GM21381 (cell line): ENCODE measurements at regions not wholly inside any gene's neighbourhood (a gene's known extent, or its start where the extent isn't known, plus 50 kb on each side); places are given as distances from the start of the nearest gene placed in this dataset.
"Not testable (repeated sequence)": the region's sequence is repeated elsewhere in the genome, so short reads cannot be mapped to it uniquely, and the experiment has no call there.

Source experiments
- ATAC-seq: cut with Tn5 transposase; IDR thresholded peaks from one replicate; pipeline ENCODE4 v1.9.1; 2021; ENCODE audit warnings: mild to moderate bottlenecking, moderate library complexity; ENCODE audit not compliant: unreplicated experiment

DNA sequence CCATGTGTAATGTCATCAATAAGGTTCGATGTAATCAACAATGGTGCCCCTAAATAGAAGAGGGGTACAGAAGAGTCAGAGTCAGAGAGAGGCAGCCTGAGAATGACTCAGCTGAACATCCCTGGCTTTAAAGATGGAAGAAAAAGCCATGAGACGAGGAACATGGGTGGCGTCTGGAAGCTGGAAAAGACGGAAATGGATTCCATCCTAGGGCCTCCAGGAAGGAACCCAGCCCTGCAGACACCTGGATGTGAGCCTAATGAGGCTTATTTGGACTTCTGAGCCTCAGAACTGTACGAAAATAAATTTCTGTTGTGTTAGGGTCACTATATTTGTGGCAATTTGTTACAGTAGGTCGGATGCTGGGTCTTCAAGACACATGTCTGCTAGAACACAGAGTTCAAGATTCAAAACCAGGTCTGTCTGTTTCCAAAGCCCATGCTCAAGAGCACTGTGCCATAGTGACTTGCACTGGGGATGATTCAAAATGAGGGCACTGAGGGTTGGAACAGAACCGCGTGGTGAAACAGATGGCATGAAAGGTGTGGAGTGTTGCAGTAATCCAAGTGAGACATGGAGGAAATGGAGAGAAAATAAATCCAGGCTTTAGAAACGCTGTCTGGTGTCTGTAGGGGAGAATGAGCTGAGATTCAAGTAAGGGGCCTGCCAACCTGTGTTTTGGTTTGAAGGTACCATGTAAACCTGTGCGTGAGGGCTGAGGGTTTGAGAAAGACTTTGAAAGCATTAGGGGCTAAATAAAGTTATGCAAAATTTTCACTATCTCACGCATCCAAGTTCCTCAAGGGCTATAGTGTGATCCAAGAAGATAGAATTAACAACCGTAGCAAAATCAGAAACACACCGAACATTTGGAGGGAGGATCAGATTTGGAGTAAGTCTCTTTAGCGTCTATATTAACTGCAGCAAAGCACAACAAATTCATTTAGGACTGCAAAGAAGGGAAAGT lies 849.1 kb upstream of the AUTS2 start:
- ATAC-seq: no peak

DNA sequence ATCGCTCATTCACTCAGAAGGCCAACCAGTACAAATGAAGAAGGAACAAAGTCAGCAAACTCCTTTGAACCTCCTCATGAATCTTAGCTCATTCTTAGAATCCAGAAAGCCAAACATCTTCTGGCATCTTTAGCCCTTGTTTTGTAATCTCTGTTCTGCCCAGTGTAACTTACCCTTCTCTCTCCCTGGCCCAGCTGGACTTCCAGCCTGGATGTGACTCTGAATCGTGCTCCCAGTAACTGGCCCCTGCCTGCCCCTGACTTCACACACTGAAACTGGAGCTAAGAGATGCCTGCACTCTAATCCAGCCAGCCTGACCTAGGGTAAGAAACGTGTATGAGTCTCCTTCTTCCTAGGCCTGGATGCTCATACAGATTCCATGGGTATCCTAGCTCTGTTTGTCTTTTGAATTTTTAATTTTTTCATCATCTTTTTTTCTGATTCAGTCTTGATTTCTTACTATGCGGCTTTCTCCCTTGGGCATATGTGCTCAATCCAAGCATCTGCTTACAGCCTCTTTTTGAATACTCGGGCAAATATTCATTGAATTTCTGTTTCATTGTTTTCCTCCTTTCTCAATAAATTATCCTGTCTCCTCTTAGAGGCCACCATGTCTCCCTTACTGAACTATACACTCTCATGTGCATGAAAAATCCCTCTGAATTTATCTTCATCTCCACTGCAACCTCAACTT lies 845.6 kb upstream of the AUTS2 start:
- ATAC-seq: no peak

DNA sequence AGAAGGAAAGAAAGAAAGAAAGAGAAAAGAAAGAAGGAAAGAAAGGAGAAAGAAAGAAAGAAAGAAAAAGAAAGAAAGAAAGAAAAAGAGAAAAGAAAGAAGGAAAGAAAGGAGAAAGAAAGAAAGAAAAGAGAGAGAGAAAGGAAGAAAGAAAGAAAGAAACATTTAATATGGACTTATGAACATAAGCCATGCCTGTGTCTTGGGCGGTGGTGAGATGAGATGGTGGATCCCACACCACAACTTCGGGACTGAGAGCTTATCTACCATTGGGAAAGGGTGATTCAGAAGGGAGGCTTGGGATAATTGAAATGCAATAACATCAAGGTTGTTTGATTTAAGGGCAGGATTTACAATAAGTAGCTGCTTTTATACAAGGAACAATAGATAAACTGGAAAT lies 843.9 kb upstream of the AUTS2 start:
- ATAC-seq: no peak

DNA sequence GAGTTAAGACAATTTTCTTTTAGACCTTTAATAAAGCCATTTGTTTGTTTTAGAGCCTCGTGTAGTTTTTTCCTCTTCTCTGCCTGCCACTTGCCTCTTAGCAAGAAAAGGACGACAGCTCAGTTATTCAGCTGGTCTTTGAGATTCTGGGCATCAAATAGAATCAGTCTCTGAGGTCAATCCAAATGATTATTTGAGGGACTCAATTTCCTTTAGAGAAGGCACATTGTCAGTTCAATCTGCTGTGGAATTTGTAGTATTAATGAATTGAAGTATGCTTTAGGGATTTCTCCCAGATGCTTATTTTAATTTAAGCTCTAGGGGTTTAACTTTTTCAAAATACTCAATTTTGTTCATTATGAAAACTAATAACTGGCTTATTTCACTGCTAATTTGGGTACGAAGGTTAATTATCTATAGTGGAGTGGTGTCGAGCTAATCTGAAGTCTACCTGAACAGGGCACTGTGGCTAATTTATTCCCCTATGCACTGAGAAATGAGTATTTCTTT lies 841.2 kb upstream of the AUTS2 start:
- ATAC-seq: no peak

DNA sequence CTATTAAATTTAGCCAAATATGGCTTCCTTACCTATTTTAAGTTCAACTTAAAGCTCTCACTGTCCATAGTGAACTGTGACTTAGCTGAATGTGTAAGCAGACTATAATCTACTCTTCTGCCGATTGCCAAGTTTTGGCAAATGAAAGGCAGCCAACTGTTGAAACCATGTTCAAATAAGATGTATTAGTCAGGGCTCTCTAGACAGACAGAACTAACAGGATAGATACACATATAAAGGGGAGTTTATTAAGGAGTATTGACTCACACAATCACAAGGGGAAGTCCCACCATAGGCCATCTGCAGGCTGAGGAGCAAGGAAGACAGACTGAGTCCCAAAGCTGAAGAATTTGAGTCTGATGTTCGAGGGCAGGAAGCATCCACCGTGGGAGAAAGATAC lies 837.7 kb upstream of the AUTS2 start:
- no peak for ATAC-seq

DNA sequence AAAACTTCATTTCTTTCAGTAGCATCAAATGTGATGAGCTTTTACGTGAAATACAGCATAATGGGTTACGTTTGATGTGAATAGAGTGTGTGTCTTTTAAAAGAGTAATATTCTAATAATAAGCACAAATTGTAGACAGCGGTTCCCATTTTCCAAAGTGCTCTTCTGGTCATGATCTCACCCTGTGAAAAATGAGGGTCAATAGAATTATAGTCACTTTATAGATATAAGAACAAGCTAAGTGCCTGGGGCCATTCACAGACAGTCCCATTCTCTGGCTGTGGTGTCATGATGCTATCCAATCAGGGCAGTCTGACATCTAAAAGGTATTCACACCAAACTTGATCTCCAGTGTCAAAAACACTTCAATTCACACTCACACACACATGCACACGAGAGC lies 830.8 kb upstream of the AUTS2 start:
- ATAC-seq: no peak

DNA sequence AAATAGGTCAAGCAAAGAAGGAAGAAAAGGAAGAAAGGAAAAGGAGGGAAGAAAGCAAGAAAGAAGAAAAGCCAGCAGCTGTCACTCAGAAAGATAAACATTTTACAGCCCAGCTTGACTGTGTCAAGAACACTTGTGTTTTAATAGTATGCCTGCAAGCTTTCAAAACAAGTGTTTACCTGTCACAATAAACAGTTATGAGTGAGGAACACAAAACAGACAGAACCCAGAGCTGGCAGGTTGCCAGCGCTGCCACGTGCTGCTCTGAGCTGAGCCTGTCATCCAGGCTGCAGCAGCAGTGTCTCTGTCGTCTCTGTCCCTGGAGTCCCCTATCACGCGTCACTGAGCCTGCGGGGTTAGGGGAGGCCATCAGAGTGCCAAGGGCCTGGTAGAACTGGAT lies 827.6 kb upstream of the AUTS2 start:
- ATAC-seq: no peak

DNA sequence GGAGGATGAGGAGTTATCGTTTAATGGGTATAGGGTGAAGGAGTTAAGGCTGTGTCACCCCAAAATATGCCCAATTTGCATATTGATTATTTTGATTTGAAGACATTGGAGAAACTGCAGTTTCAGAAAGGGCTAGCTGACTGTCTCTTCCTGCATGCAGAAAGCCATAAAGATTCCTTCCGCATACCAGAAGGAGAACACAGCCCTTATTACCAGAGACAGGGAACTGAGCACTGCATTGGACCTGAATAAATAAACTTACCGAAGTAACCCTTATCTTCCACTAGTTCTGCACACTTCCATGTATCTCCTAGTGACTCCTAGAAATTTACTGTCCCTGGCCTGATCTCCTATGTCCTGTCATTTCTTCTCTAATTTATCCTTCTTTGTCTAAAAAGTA lies 821.9 kb upstream of the AUTS2 start:
- no peak for ATAC-seq

DNA sequence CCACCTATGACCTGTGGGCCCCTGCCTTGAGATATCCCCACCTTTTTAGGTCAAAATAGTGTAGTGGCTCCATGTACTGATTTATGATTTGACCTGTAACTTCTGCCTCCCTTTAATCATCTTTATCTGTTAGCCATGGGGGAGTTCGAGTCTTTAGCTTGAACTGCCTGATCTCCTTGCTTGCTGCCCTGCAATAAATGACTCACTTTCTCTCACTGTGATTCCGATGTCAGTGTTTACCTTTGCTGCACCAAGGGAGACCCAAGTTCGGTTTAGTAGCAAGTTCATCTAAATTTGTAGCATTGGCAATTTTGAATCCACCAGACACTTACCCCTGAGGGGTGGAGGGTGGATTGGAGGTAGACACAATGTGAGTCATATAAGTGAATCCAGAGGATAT lies 814.6 kb upstream of the AUTS2 start:
- no peak for ATAC-seq

DNA sequence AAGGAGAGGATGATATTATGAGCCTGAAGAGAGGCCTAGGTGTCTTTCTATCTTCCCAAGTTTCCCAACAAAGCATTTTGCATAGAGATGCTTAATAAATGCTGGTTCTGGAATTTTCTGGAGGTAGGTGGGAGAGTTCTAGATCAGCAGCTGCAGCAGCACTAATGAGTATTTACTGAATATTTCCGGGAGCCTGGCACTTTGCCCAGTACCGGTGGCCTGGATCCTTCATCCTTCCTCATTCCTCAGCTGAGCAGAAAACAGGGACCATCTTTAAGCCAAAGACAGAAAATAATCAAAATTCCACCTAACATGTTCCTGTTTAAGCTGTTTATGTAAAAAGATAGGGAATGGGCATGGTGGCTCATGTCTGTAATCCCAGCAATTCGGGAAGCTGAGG lies 813.2 kb upstream of the AUTS2 start:
- ATAC-seq: no peak

DNA sequence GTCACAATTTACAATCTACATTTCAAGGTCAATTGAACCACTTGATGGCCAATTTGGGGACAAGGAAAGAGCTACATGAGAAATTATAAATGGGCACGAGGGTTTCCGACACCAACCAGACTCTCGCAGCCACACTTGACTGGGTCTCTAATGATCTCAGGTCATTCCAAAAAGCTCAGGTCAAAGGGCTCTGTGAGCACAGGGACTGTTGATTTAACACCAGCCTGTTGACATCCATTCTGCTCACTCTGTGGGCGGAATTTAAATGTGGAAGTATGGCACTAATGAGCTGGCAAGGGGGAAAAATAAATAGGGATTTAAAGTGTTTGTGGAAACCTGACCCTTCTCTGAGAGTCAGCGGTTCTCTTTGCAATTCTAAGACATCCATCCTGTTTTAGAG lies 810.7 kb upstream of the AUTS2 start:
- no peak for ATAC-seq

DNA sequence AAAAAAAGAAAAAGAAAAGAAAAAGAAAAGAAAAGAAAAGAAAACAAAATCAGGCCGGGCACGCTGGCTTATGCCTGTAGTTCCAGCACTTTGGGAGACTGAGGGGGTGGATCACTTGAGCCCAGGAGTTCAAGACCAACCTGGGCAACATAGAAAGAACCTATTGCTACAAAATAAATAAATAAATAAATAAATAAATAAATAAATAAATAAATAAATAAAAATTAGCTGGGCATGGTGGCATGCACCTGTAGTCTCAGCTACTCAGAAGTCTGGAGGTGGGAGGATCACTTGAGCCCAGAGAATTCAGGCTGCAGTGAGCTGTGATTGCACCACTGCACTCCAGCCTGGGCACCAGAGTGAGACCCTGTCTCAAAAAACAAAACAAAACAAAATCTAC lies 809.7 kb upstream of the AUTS2 start:
- not testable (repeated sequence) for ATAC-seq

DNA sequence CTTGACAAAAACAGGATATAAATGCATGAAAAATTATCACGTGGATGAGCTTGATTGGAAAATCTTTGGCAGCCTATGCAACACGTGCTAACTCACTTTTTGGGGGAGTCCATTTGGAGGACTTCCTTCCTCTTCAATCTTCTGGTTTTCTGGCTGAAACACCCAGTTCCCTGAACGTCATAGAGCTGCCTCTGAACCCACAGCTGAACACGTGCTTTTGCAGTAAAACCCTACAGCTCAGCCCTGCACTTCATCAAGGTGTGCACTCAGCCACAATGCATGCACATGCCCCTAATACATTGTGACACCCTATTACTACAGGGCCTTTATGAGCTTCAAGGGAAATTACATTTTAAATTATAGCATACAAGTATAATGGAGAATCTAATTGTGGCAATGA lies 808.7 kb upstream of the AUTS2 start:
- ATAC-seq: no peak

DNA sequence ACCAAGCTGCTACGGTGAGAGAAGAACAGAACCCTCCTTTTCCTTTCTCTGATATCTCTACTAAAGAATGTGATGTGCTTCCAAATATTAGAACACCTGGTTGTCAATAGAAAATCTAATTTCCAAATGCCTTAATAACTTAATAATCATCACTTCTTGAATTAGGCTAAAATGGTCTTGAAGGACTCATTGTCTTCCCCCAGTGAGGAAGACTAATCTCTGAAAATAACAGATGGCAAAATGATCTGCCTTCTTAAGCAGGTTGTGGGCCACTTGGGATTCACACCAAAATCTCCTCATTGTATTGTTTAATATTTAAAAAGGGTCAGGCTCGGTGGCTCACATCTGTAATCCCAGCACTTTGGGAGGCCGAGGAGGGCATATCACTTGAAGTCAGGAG lies 805.9 kb upstream of the AUTS2 start:
- no peak for ATAC-seq

DNA sequence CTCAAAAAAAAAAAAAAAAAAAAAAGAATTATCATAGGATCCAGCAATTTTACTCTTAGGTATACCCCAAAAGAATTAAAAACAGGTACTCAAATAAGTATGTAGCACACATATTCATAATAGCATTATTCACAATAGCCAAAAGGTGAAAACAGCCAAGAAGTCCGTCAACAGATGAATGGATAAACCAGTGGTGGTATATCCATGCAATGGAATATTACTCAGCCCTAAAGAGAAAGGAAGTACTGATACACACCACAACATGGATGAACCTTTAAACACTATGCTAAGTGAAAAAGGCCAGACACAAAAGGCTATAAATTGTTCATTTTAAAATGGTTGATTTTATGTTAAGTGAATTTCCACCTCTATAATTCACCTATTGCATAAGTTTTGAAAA lies 804.8 kb upstream of the AUTS2 start:
- no peak for ATAC-seq

DNA sequence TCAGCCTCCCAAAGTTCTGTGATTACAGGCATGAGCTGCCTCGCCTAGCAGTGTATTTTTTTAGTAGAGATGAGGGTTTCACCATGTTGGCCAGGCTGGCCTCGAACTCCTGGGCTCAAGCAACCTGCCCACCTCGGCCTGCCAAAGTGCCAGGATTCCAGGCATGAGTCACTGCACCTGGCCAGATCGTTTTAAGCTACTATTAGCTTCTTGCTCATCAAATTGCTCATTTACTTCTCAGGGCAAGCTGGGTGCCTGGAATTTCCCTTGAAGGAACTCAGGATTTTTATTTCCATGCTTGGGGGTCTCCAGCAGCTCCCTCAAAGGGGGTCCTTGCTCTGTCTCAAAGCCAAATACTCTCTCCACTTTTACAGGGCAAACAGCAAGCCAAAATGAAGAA lies 798.0 kb upstream of the AUTS2 start:
- ATAC-seq: no peak

DNA sequence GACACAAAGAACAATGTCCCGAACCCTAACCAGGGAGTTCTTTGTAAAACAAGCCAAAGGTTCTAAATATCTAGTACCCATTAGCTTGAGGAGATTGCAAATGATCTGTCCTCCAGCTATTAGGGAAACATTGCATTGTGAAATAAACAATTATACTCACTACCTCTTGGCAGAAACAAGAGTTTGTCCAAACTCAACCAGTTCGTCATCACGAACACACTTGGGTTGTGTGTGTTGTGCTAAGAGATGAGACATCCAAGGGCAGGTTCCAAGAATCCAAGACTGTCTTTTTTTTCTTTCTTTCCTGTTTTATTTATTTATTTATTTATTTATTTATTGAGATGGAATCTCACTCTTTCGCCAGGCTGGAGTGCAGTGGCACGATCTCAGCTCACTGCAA lies 793.1 kb upstream of the AUTS2 start:
- no peak for ATAC-seq

DNA sequence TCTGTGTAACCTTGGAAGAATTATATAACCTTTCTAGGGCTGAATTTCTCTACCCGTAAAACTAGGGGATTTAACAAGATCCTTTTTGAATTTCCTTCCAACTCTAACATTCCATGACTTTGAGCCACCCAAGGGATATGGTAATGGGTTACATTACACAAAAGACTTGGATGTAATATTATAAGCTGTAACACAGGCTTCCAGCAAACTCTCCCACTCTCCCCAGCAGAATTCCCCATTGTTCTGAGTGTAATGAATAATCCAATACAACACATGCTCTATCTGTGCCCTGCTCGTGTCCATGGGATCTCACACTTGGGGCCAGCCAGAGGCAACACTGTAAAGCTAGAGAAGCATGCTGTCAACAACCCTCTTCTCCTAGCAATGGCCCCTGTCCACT lies 790.6 kb upstream of the AUTS2 start:
- no peak for ATAC-seq

DNA sequence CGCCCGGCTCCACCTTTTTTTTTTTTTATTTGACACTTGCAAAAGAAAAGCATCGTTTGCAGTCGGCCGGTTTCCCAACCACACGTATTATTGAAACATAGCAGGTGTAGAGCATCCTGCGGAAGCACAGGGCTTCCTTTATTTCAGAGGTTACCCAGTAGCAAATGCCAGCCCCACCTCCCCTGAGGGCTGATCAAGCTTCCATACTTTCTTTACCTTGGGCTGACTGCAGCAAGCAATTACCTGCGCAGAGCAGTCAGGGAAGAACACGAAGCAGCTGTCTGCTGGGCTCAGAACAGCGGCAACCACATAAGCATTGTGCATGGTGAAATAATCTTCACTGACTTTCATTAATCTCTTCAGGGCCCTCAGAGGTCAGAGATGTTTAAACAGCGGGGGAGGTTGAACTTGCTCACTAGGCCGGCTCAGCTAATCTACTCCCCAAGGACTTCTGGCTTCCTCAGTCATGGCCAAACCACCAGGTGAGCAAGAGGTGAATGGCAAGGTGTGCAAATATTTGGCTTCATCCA lies 784.7 kb upstream of the AUTS2 start:
- no peak for ATAC-seq

DNA sequence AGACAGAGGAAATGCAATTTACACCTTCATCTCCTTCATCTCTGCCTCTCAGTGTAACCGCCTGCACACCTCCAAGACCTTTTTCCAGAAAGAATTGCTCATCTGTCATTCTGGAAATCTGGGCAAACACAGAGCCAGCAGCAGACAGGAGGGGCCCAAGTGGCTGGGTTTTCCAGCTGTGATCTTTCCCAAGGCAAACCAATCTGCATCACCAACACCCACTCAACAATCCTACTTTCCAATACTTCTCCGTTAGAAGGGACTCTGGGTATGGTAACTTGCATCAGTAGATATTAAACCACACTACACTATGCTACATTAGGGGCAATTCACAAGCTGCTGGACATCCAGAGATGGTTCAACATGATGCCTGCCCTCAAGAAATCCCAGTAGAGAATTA lies 781.8 kb upstream of the AUTS2 start:
- no peak for ATAC-seq

DNA sequence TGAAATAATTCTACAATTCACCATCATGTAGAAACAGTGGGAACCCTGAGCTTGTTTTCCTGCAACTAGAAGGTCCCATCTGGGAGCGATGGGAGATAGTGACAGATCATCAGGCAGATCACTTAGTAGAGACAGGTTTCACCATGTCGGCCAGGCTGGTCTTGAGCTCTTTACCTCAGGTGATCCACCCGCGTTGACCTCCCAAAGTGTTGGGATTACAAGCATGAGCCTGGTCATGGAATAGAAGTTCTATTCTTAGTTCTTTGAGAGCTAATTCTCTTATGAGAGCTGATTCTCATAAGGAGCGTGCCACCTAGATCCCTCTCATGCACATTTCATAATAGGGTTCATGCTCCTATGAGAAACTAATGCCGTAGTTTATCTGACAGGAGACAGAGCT lies 778.0 kb upstream of the AUTS2 start:
- ATAC-seq: no peak

DNA sequence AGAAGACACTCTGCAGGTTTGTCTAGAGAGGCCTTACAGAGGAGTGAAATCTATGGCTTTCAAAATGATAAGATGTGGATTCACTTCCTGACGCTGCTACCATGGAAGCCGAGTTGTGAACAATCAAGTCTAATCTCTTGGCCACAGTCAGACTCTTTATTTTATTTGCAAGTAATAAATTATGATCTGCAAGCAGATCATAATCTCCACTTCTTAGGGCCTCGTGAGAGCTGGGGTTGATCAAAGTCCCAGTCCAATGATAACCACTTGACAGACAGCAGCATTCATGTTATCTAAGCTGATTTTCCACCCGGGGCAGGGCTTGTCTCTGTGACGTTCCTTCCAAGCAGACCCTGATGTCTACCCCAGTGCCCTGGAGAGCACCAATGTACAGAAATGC lies 776.4 kb upstream of the AUTS2 start:
- no peak for ATAC-seq
